DND-41 (cell line): ENCODE measurements at regions not wholly inside any gene's neighbourhood (a gene's known extent, or its start where the extent isn't known, plus 50 kb on each side); places are given as distances from the start of the nearest gene placed in this dataset.

Source experiments
- ATAC-seq: fragments of 200-7000 bp; cut with Tn5 transposase; 3 replicates; pipeline ENCODE4 v1.9.1; 2021; ENCODE audit warnings: low read depth; ENCODE audit not compliant: insufficient read depth
- DNase-seq: peaks from one replicate; pipeline ENCODE4 v3.0.0-alpha.2; 2020
- H2AFZ ChIP-seq: 2 replicates; pipeline ENCODE4 v1.6.0; 2012; ENCODE audit warnings: low read depth, low read length
- H3K27ac ChIP-seq: 2 replicates; pipeline ENCODE4 v1.5.1; 2012; ENCODE audit warnings: low read length, inconsistent platforms
- H3K27me3 ChIP-seq: fragments of 200-600 bp; sonication (generic); 2 replicates; pipeline ENCODE4 v1.6.0; 2012; ENCODE audit warnings: low read length, mild to moderate bottlenecking, inconsistent platforms; ENCODE audit not compliant: insufficient read depth, poor library complexity
- H3K36me3 ChIP-seq: 2 replicates; pipeline ENCODE4 v1.5.1; 2012; ENCODE audit warnings: low read length, inconsistent platforms; ENCODE audit not compliant: insufficient read depth
- H3K4me1 ChIP-seq: 2 replicates; pipeline ENCODE4 v1.5.1; 2012; ENCODE audit warnings: mild to moderate bottlenecking, low read length; ENCODE audit not compliant: insufficient read depth
- H3K4me2 ChIP-seq: 2 replicates; pipeline ENCODE4 v1.6.0; 2012; ENCODE audit warnings: mild to moderate bottlenecking, moderate library complexity, low read length, inconsistent platforms; ENCODE audit not compliant: insufficient read depth
- H3K4me3 ChIP-seq, 2 experiments: fragments of 200-600 bp in 1 of 2; shearing (Covaris generic) in 1 of 2; 2 replicates each; pipeline ENCODE4 v1.5.1; 2012 to 2016; ENCODE audit warnings: inconsistent platforms in 2 of 2, low read length in 2 of 2, mild to moderate bottlenecking in 2 of 2, low read depth in 1 of 2, moderate library complexity in 1 of 2
- H3K79me2 ChIP-seq: 2 replicates; pipeline ENCODE4 v1.6.0; 2012; ENCODE audit warnings: low read length, inconsistent platforms; ENCODE audit not compliant: insufficient read depth
- H3K9ac ChIP-seq: 2 replicates; pipeline ENCODE4 v1.6.0; 2012; ENCODE audit warnings: low read depth, mild to moderate bottlenecking, inconsistent platforms, low read length, moderate library complexity
- H3K9me3 ChIP-seq: 2 replicates; pipeline ENCODE4 v1.5.1; 2012; ENCODE audit warnings: low read length, moderate library complexity, mild to moderate bottlenecking, inconsistent platforms; ENCODE audit not compliant: insufficient read depth, severe bottlenecking
- H4K20me1 ChIP-seq: 2 replicates; pipeline ENCODE4 v1.6.0; 2012; ENCODE audit warnings: low read length; ENCODE audit not compliant: insufficient read depth
- EZH2 ChIP-seq: IDR thresholded peaks from 3 replicates; pipeline ENCODE4 v1.6.1; 2012; ENCODE audit warnings: borderline replicate concordance, low read depth, mild to moderate bottlenecking, moderate library complexity, low read length, inconsistent platforms; ENCODE audit not compliant: severe bottlenecking
- TF ChIP-seq, protein P1 (sequence below): IDR thresholded peaks from 2 replicates; pipeline ENCODE4 v1.5.1; 2012; ENCODE audit warnings: borderline replicate concordance, low read length, moderate library complexity, mild to moderate bottlenecking; ENCODE audit not compliant: poor library complexity, severe bottlenecking; ENCODE audit errors: extremely low read depth

DNA sequence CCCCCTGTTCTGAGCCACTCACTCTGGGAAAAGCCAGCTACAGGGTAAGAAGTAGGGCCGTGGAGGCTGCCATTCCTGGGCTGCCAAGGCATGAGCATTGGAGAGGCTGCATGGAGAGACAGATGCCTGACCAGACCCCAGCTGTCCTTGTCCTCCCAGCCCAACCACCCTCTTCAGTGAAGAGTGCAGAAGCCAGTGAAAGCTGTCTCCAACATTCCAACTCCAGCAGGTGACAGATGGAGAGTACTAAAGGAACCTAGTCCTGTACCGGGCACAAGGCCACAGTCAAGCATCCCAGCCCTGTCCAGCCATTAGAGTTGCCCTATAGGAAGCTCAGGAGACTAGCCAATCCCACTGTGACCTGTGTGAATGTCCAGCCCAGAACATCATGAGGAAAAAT lies 165.1 kb downstream of the DIRAS2 start:
- Histone ChIP-seq H3K4me1 (no peaks in the 10 kb centered on the region), H3K9ac (no peak overlapping the region), H3K4me2 (no peak overlapping the region), H3K79me2 (no peaks in the 10 kb centered on the region), H2AFZ (no peak overlapping the region), H3K9me3 (no peaks in the 10 kb centered on the region), H4K20me1 (no peaks in the 10 kb centered on the region), H3K4me3 (no peak overlapping the region), H3K36me3 (no peaks in the 10 kb centered on the region), H3K27me3 (peaks cover 7% of the 10 kb centered on the region), H3K27ac (no peak overlapping the region)
- ATAC-seq (no peak), DNase-seq (no peak)
- TF ChIP-seq, protein P1, sequence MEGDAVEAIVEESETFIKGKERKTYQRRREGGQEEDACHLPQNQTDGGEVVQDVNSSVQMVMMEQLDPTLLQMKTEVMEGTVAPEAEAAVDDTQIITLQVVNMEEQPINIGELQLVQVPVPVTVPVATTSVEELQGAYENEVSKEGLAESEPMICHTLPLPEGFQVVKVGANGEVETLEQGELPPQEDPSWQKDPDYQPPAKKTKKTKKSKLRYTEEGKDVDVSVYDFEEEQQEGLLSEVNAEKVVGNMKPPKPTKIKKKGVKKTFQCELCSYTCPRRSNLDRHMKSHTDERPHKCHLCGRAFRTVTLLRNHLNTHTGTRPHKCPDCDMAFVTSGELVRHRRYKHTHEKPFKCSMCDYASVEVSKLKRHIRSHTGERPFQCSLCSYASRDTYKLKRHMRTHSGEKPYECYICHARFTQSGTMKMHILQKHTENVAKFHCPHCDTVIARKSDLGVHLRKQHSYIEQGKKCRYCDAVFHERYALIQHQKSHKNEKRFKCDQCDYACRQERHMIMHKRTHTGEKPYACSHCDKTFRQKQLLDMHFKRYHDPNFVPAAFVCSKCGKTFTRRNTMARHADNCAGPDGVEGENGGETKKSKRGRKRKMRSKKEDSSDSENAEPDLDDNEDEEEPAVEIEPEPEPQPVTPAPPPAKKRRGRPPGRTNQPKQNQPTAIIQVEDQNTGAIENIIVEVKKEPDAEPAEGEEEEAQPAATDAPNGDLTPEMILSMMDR = no peak
- no peak for TF ChIP-seq EZH2

DNA sequence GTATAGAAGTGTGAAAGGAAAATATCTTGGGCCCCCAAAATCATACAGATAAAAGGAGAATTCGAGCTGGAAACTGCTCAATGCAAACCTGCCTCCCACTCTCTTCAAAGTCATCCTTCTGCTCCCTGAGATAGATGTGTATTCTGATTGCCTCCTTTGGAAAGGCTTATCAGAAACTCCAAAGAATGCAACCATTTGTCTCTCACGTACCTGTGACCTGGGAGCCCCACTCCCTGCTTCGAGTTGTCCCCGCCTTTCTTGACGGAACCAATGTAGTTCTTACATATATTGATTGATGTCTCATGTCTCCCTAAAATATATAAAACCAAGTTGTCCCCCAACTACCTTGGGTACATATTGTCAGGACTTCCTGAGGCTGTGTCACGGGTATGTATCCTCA lies 163.8 kb downstream of the DIRAS2 start:
- Histone ChIP-seq H3K9ac (no peak overlapping the region), H3K27ac (no peak overlapping the region), H3K36me3 (no peaks in the 10 kb centered on the region), H2AFZ (no peak overlapping the region), H3K4me1 (no peaks in the 10 kb centered on the region), H3K27me3 (peaks cover 7% of the 10 kb centered on the region), H4K20me1 (no peaks in the 10 kb centered on the region), H3K79me2 (no peaks in the 10 kb centered on the region), H3K4me2 (no peak overlapping the region), H3K4me3 (no peak overlapping the region), H3K9me3 (no peaks in the 10 kb centered on the region)
- no peak for DNase-seq
- no peak for TF ChIP-seq EZH2
- TF ChIP-seq, protein P1 = no peak
- no peak for ATAC-seq

DNA sequence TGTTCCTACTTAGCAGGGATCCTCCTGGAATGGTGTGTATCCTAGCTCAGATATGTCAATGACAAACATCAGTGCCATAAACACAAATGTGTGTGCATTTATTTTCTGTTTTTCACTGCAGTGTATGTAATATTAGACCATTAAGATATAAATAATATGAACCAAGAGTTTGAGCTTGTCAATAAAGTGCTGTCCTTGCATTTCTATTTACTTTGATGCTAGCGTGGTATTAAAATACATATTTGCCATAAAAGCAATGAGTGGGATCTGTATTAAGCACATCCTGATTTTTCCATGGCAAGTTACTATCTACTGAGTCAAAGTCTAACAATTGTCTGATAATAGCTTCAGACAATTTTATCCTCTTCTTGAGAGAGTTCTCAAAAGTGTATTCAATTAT lies 157.6 kb downstream of the DIRAS2 start:
- no peak overlapping the region for H3K4me2 ChIP-seq

More for the DNA sequence above, 157.6 kb downstream of the DIRAS2 start:
- TF ChIP-seq EZH2 = no peak
- TF ChIP-seq, protein P1 = no peak
- H3K4me1 ChIP-seq = no peaks in the 10 kb centered on the region
- no peak overlapping the region for H3K27ac ChIP-seq
- no peaks in the 10 kb centered on the region for H4K20me1 ChIP-seq
- H3K36me3 ChIP-seq = no peaks in the 10 kb centered on the region
- no peak for DNase-seq
- H3K4me3 ChIP-seq = no peak overlapping the region
- no peak for ATAC-seq
- no peak overlapping the region for H2AFZ ChIP-seq
- no peaks in the 10 kb centered on the region for H3K9me3 ChIP-seq
- H3K9ac ChIP-seq = no peak overlapping the region
- no peaks in the 10 kb centered on the region for H3K27me3 ChIP-seq
- H3K79me2 ChIP-seq = no peaks in the 10 kb centered on the region
